HCT116 (cell line): ENCODE measurements at regions not wholly inside any gene's neighbourhood (a gene's known extent, or its start where the extent isn't known, plus 50 kb on each side); places are given as distances from the start of the nearest gene placed in this dataset.

Experiments used
- ATAC-seq: fragments of 200-7000 bp; cut with Tn5 transposase; 2 replicates; pipeline ENCODE4 v1.9.1; 2020; ENCODE audit warnings: mild to moderate bottlenecking, moderate library complexity
- BruUV-seq: library from RNA; stranded (reverse); fragments of 400-500 nt; replicated peaks from 2 replicates; lab custom pipeline; 2021; lab: Mats Ljungman, UMichigan
- CTCF ChIA-PET: fragments of 300-600 bp; sonication (Branson Sonifier 250); formaldehyde crosslinking; loops from one replicate; lab custom pipeline; 2021; ENCODE audit warnings: antibody characterized with exemption; lab: Charles Lee
- POLR2A ChIA-PET: fragments of 300-600, 350-600 bp; sonication (Branson Sonifier 250); formaldehyde crosslinking; loops from one replicate; lab custom pipeline; 2021; ENCODE audit warnings: antibody characterized with exemption; lab: Charles Lee
- RAD21 ChIA-PET, 2 experiments: fragments of 300-600 bp; sonication (Branson Sonifier 250); formaldehyde crosslinking; loops; one replicate each; lab custom pipeline; 2023; ENCODE audit warnings: low total read pairs in 2 of 2; ENCODE audit not compliant: uncharacterized antibody in 2 of 2, unreplicated experiment in 2 of 2, low non-redundant PET in 1 of 2; lab: Charles Lee
- DNase-seq: peaks from one replicate; pipeline ENCODE4 v3.0.0-alpha.2; 2010; ENCODE audit warnings: low read depth, low spot score
- H2AFZ ChIP-seq: fragments of 200-600 bp; shearing (Covaris generic), sonication (generic); 2 replicates; pipeline ENCODE4 v1.6.1; 2017; ENCODE audit warnings: low read depth, mixed run types, mixed read lengths, antibody characterized with exemption, low read length; ENCODE audit not compliant: poor library complexity, severe bottlenecking
- H3K27ac ChIP-seq: 2 replicates; pipeline ENCODE4 v1.5.1; 2012; ENCODE audit warnings: low read depth, low read length
- H3K27me3 ChIP-seq: fragments of 200-600 bp; sonication (generic); 2 replicates; pipeline ENCODE4 v1.6.1; 2016; ENCODE audit warnings: mixed run types, low read length, mixed read lengths; ENCODE audit not compliant: insufficient read depth
- H3K36me3 ChIP-seq, 2 experiments: fragments of 200-500 bp in 1 of 2; fragments of 200-600 bp in 1 of 2; sonication (Bioruptor generic) in 1 of 2; sonication (generic) in 1 of 2; 2 replicates each; pipeline versions ENCODE4 v1.5.1 to v1.6.1; 2014 to 2016; ENCODE audit warnings: low read length in 2 of 2, inconsistent platforms in 1 of 2, mixed read lengths in 1 of 2, mixed run types in 1 of 2; ENCODE audit not compliant: insufficient read depth in 2 of 2, control insufficient read depth in 1 of 2
- H3K4me1 ChIP-seq, 2 experiments: fragments of 200-600 bp in 1 of 2; sonication (generic) in 1 of 2; 2 replicates each; pipeline versions ENCODE4 v1.5.1 to v1.6.1; 2012 to 2017; ENCODE audit warnings: low read length in 2 of 2, inconsistent platforms in 1 of 2, mild to moderate bottlenecking in 1 of 2, mixed read lengths in 1 of 2, mixed run types in 1 of 2, moderate library complexity in 1 of 2; ENCODE audit not compliant: insufficient read depth in 2 of 2, control insufficient read depth in 1 of 2
- H3K4me2 ChIP-seq: fragments of 200-600 bp; sonication (generic); 2 replicates; pipeline ENCODE4 v1.6.1; 2017; ENCODE audit warnings: mixed run types, low read length, mixed read lengths
- H3K4me3 ChIP-seq, 2 experiments: fragments of 200-600 bp in 1 of 2; sonication (generic) in 1 of 2; replicated peaks in 1 of 2; 2 replicates each; pipeline ENCODE4 v1.5.1; 2011 to 2016; ENCODE audit warnings: low read length in 2 of 2, control low read depth in 1 of 2, low read depth in 1 of 2, mild to moderate bottlenecking in 1 of 2, mixed read lengths in 1 of 2, mixed run types in 1 of 2
- H3K79me2 ChIP-seq: fragments of 200-600 bp; sonication (generic); 2 replicates; pipeline ENCODE4 v1.6.1; 2017; ENCODE audit warnings: mild to moderate bottlenecking, mixed run types, low read length, moderate library complexity, mixed read lengths; ENCODE audit not compliant: insufficient read depth
- H3K9ac ChIP-seq: fragments of 200-600 bp; sonication (generic); 2 replicates; pipeline ENCODE4 v1.6.1; 2016; ENCODE audit warnings: low read length, mixed read lengths
- H3K9me2 ChIP-seq: fragments of 200-600 bp; sonication (generic), shearing (Covaris generic); 2 replicates; pipeline ENCODE4 v1.6.1; 2017; ENCODE audit warnings: mixed run types, mild to moderate bottlenecking, moderate library complexity; ENCODE audit not compliant: insufficient read depth
- H3K9me3 ChIP-seq, 2 experiments: fragments of 200-500 bp in 1 of 2; fragments of 200-600 bp in 1 of 2; sonication (Bioruptor generic) in 1 of 2; sonication (generic) in 1 of 2; 2 replicates each; pipeline ENCODE4 v1.6.1; 2014 to 2017; ENCODE audit warnings: low read length in 2 of 2, mixed read lengths in 2 of 2, inconsistent platforms in 1 of 2, low read depth in 1 of 2, mild to moderate bottlenecking in 1 of 2, mixed run types in 1 of 2, moderate library complexity in 1 of 2; ENCODE audit not compliant: control insufficient read depth in 1 of 2, insufficient read depth in 1 of 2
- H4K20me1 ChIP-seq: fragments of 200-600 bp; sonication (generic), shearing (Covaris generic); 2 replicates; pipeline ENCODE4 v1.6.1; 2017; ENCODE audit warnings: mixed run types, mild to moderate bottlenecking, moderate library complexity; ENCODE audit not compliant: insufficient read depth
- CBX3 ChIP-seq: IDR thresholded peaks from 2 replicates; pipeline ENCODE4 v1.6.1; 2012; ENCODE audit warnings: low read depth
- ELF1 ChIP-seq: IDR thresholded peaks from 2 replicates; pipeline ENCODE4 v1.6.1; 2012; ENCODE audit warnings: low read depth, borderline replicate concordance
- EZH2 ChIP-seq: fragments of 200-600 bp; sonication (generic); IDR thresholded peaks from 2 replicates; pipeline ENCODE4 v1.6.1; 2017; ENCODE audit warnings: antibody characterized with exemption, mixed run types
- EZH2phosphoT487 ChIP-seq: fragments of 200-600 bp; IDR thresholded peaks from 2 replicates; pipeline ENCODE4 v1.6.1; 2018; ENCODE audit warnings: antibody characterized with exemption, borderline replicate concordance
- POLR2A ChIP-seq: IDR thresholded peaks from 2 replicates; pipeline ENCODE4 v1.7.0; 2011; ENCODE audit warnings: borderline replicate concordance; ENCODE audit not compliant: insufficient read depth, insufficient read length; ENCODE audit errors: extremely low read depth
- SP1 ChIP-seq: IDR thresholded peaks from 2 replicates; pipeline ENCODE4 v1.6.1; 2012; ENCODE audit warnings: low read depth
- SRF ChIP-seq: IDR thresholded peaks from 2 replicates; pipeline ENCODE4 v1.6.1; 2012; ENCODE audit warnings: low read depth
- TCF7L2 ChIP-seq: IDR thresholded peaks from 2 replicates; pipeline ENCODE4 v1.7.0; 2011; ENCODE audit warnings: borderline replicate concordance, inconsistent platforms; ENCODE audit not compliant: insufficient read depth, insufficient read length; ENCODE audit errors: extremely low read depth
- YY1 ChIP-seq: IDR thresholded peaks from 2 replicates; pipeline ENCODE4 v1.6.1; 2011; ENCODE audit warnings: low read length, low read depth, moderate library complexity, mild to moderate bottlenecking; ENCODE audit not compliant: insufficient replicate concordance; ENCODE audit errors: extremely low read depth
- intact Hi-C: fragments of 100-400 bp; cut with micrococcal nuclease; formaldehyde crosslinking; loops from 2 replicates; pipeline ENCODE4 v1.10.0; 2022
- TF ChIP-seq, protein P1 (sequence below): IDR thresholded peaks from 2 replicates; pipeline ENCODE4 v1.6.1; 2012
- TF ChIP-seq, protein P2 (sequence below): IDR thresholded peaks from 2 replicates; pipeline ENCODE4 v1.6.1; 2011; ENCODE audit warnings: mild to moderate bottlenecking, low read length, moderate library complexity; ENCODE audit not compliant: insufficient replicate concordance; ENCODE audit errors: extremely low read depth

DNA sequence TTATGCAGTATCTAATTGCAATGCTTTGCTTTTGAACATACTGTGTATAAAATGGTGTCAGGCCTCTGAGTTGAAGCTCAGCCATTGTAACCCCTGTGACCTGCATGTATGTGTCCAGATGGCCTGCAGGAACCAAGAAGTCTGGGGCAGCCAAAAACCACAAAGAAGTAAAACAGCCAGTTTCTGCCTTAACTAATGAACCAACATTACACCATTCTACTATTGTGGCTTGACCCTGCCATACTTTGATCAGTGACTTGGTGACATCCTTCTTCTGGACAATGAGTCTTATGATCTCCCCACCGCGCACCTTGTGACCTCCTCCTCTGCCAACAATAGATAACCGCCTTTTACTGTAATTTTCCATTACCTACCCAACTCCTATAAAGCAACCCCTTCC lies 131.6 kb downstream of the CBLL2 start:
- Histone ChIP-seq H3K79me2 (no peaks in the 10 kb centered on the region), H3K9me3 (no peaks in the 10 kb centered on the region), H3K27ac (no peak overlapping the region), H3K27me3 (no peaks in the 10 kb centered on the region), H3K4me1 (peaks cover 3 to 12% of the 10 kb centered on the region in 2 experiments; a peak in 3 of 4 replicates), H3K9ac (no peak overlapping the region)
- no peak for ATAC-seq
- TF ChIP-seq, protein P1, sequence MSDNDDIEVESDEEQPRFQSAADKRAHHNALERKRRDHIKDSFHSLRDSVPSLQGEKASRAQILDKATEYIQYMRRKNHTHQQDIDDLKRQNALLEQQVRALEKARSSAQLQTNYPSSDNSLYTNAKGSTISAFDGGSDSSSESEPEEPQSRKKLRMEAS, result no peak
- TF ChIP-seq YY1 (no peak), EZH2 (no peak), EZH2phosphoT487 (no peak), ELF1 (no peak), TCF7L2 (no peak), POLR2A (no peak), CBX3 (no peak), SP1 (no peak), SRF (no peak)
- TF ChIP-seq, protein P2, sequence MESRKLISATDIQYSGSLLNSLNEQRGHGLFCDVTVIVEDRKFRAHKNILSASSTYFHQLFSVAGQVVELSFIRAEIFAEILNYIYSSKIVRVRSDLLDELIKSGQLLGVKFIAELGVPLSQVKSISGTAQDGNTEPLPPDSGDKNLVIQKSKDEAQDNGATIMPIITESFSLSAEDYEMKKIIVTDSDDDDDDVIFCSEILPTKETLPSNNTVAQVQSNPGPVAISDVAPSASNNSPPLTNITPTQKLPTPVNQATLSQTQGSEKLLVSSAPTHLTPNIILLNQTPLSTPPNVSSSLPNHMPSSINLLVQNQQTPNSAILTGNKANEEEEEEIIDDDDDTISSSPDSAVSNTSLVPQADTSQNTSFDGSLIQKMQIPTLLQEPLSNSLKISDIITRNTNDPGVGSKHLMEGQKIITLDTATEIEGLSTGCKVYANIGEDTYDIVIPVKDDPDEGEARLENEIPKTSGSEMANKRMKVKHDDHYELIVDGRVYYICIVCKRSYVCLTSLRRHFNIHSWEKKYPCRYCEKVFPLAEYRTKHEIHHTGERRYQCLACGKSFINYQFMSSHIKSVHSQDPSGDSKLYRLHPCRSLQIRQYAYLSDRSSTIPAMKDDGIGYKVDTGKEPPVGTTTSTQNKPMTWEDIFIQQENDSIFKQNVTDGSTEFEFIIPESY, result no peak
- TF ChIP-seq, all 23 proteins: peak for 0
- Histone ChIP-seq H3K36me3 (no peaks in the 10 kb centered on the region), H3K4me3 (no peak overlapping the region), H4K20me1 (no peaks in the 10 kb centered on the region), H2AFZ (no peak overlapping the region), H3K9me2 (no peaks in the 10 kb centered on the region), H3K4me2 (no peak overlapping the region)
- CTCF ChIA-PET, result no interaction called here
- DNase-seq, result no peak
- intact Hi-C loops, result no loop called here
- BruUV-seq, result no TSS peak
- RAD21 ChIA-PET, result no interaction called here
- POLR2A ChIA-PET, result no interaction called here
